Osteocyte (in vitro differentiated cells): ENCODE measurements at regions not wholly inside any gene's neighbourhood (a gene's known extent, or its start where the extent isn't known, plus 50 kb on each side); places are given as distances from the start of the nearest gene placed in this dataset.

Source experiments
- DNase-seq: peaks from one replicate; pipeline ENCODE4 v3.0.0; 2021; ENCODE audit warnings: mixed read lengths; ENCODE audit not compliant: unreplicated experiment; ENCODE audit errors: extremely low spot score
- H3K27ac Mint-ChIP-seq: one replicate; pipeline ENCODE4 v1.8.0; 2021; ENCODE audit warnings: mild to moderate bottlenecking, mixed read lengths; ENCODE audit not compliant: unreplicated experiment
- H3K27me3 Mint-ChIP-seq: one replicate; pipeline ENCODE4 v1.8.0; 2021; ENCODE audit warnings: mixed read lengths; ENCODE audit not compliant: unreplicated experiment
- H3K36me3 Mint-ChIP-seq: one replicate; pipeline ENCODE4 v1.8.0; 2021; ENCODE audit warnings: mixed read lengths; ENCODE audit not compliant: unreplicated experiment
- H3K4me1 Mint-ChIP-seq: one replicate; pipeline ENCODE4 v1.8.0; 2021; ENCODE audit warnings: mixed read lengths; ENCODE audit not compliant: unreplicated experiment
- H3K4me3 Mint-ChIP-seq: one replicate; pipeline ENCODE4 v1.8.0; 2021; ENCODE audit warnings: mild to moderate bottlenecking, moderate library complexity, mixed read lengths; ENCODE audit not compliant: unreplicated experiment
- H3K9me3 Mint-ChIP-seq: one replicate; pipeline ENCODE4 v1.8.0; 2021; ENCODE audit warnings: mixed read lengths; ENCODE audit not compliant: unreplicated experiment
- CTCF ChIP-seq: fragments of 200-600 bp; sonication (generic); IDR thresholded peaks from 2 replicates; pipeline ENCODE4 v1.5.0; 2021; ENCODE audit warnings: antibody characterized with exemption, mild to moderate bottlenecking, moderate library complexity

DNA sequence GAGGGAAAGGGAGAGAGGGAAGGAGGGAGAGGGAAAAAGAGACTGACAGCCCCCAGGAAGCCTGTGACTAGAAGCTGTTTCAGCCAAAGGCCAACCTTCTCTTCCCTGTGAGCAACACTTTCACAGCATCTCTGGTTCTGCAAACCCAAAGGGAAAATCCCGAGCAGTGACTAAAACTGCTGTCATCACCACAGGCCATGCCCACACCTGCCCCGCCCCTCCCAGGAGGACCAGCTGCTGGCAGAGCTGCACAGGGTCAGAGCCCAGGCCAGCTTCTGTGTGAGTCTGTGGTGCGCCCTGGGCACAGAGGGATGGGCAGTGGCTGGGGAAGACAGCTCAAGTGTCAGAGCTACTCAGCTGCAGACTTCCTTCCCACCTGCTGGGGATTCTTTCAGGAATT is 64.9 kb upstream of the OTOS start:
- Mint-ChIP-seq H3K27me3 (peaks cover 12% of the 10 kb centered on the region), H3K36me3 (peaks cover 2% of the 10 kb centered on the region), H3K4me3 (no peak overlapping the region), H3K9me3 (peaks cover 4% of the 10 kb centered on the region), H3K27ac (peak overlapping the region; percentile 56), H3K4me1 (peaks cover 19% of the 10 kb centered on the region)
- no peak for DNase-seq
- no peak for TF ChIP-seq CTCF

- peaks cover 4% of the 10 kb centered on the region for H3K9me3 Mint-ChIP-seq
- no peak for DNase-seq
- peaks cover 12% of the 10 kb centered on the region for H3K27me3 Mint-ChIP-seq
- peaks cover 2% of the 10 kb centered on the region for H3K36me3 Mint-ChIP-seq
- no peak overlapping the region for H3K27ac Mint-ChIP-seq
- H3K4me1 Mint-ChIP-seq, result peaks cover 19% of the 10 kb centered on the region
- TF ChIP-seq CTCF, result no peak
- no peak overlapping the region for H3K4me3 Mint-ChIP-seq
Observed at GRCh38 chr2:240205772-240206171, 65.3 kb upstream of the OTOS start.

DNA sequence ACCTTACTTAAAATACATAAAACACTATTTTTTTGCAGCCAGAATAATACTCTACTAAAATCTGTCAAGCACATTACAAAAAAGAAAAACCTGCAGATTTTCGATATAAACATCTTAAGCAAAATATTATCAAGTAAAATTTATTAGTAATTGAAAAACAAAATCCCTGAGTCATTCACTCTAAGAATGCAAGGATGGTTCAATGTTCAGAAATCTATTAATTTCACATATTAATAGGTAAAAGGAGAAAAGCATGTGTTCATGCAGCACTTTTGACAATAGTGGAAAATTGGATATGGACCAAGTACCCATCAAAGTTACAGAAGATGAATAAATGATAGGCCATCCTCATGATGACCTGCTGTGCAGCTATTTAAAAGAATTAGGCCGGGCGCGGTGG is 66.2 kb upstream of the OTOS start:
- Mint-ChIP-seq H3K4me3 (no peak overlapping the region), H3K27me3 (peaks cover 3% of the 10 kb centered on the region), H3K9me3 (peaks cover 4% of the 10 kb centered on the region), H3K4me1 (peaks cover 19% of the 10 kb centered on the region), H3K27ac (no peak overlapping the region), H3K36me3 (peaks cover 2% of the 10 kb centered on the region)
- no peak for DNase-seq
- no peak for TF ChIP-seq CTCF

DNA sequence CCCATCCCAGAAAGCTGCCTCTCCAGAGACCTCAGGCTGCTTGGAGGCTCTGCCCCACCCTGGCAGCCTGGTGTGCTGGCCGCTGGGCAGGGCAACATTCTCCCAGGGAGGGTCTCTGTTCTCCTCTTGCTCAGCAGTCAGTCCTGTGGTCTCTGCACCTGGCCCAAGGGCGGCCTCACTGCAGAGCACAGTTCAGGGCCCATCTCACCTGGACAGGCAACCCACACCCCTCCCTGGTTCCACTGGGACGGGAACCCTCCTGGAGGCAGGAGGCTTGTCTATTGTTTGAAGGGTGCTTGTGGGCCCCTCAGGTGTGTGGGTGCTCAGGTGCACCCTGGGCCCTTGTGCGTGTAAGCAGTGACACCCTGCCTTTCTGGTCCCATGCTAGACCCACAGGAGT is 67.2 kb upstream of the OTOS start:
- Mint-ChIP-seq H3K9me3 (peaks cover 4% of the 10 kb centered on the region), H3K36me3 (peaks cover 2% of the 10 kb centered on the region), H3K27me3 (no peaks in the 10 kb centered on the region), H3K4me3 (no peak overlapping the region), H3K4me1 (peaks cover 19% of the 10 kb centered on the region), H3K27ac (no peak overlapping the region)
- TF ChIP-seq CTCF, result no peak
- no peak for DNase-seq

GRCh38 chr2:240208096-240208495 is 67.6 kb upstream of the OTOS start:
- H3K9me3 Mint-ChIP-seq, result peaks cover 4% of the 10 kb centered on the region
- peaks cover 2% of the 10 kb centered on the region for H3K36me3 Mint-ChIP-seq
- no peak for DNase-seq
- H3K4me1 Mint-ChIP-seq, result peaks cover 19% of the 10 kb centered on the region
- no peaks in the 10 kb centered on the region for H3K27me3 Mint-ChIP-seq
- TF ChIP-seq CTCF, result no peak
- no peak overlapping the region for H3K27ac Mint-ChIP-seq
- no peak overlapping the region for H3K4me3 Mint-ChIP-seq
